Pancreas (tissue), 10 donors: ENCODE measurements at regions not wholly inside any gene's neighbourhood (a gene's known extent, or its start where the extent isn't known, plus 50 kb on each side); places are given as distances from the start of the nearest gene placed in this dataset.

ENCODE experiments used
- ATAC-seq, 4 donors: fragments of 200-7000 bp; cut with Tn5 transposase; one replicate each; pipeline versions ENCODE4 v1.8.0 to v1.9.1; 2020; ENCODE audit warnings: mild to moderate bottlenecking in 4 of 4, moderate library complexity in 4 of 4
- DNase-seq, 6 donors: peaks; one replicate each; pipeline ENCODE4 v3.0.0-alpha.2; 2020
- FAIRE-seq: peaks from 2 replicates; lab custom pipeline; 2012; peaks lifted over from hg19 to GRCh38; lab: Jason Lieb, UNC
- H3K27ac ChIP-seq, 4 donors: fragments of 200-600 bp; sonication (generic); 1 replicate in 3 of 4; 2 replicates in 1 of 4; pipeline versions ENCODE4 v1.5.0 to v1.8.0; 2020
- H3K27me3 ChIP-seq, 4 donors: fragments of 200-600 bp; one replicate each; pipeline ENCODE4 v1.8.0; 2021
- H3K36me3 ChIP-seq, 3 donors: fragments of 200-600 bp; sonication (generic) in 1 of 3; one replicate each; pipeline versions ENCODE4 v1.5.0 to v1.8.0; 2020 to 2021
- H3K4me1 ChIP-seq, 3 donors: fragments of 200-600 bp; one replicate each; pipeline ENCODE4 v1.8.0; 2021
- H3K4me3 ChIP-seq, 4 donors: fragments of 200-600 bp; sonication (generic) in 2 of 4; one replicate each; pipeline versions ENCODE4 v1.5.0 to v1.8.0; 2020 to 2021
- H3K9me3 ChIP-seq, 4 donors: fragments of 200-600 bp; one replicate each; pipeline ENCODE4 v1.8.0; 2021
- CTCF ChIP-seq, 4 donors: fragments of 200-600 bp; sonication (generic) in 3 of 4; IDR thresholded peaks; one replicate each; pipeline versions ENCODE4 v1.5.0 to v1.8.0; 2021; ENCODE audit warnings: antibody characterized with exemption in 4 of 4
- WGBS, 2 donors: extraction: QIAGEN DNeasy Blood & Tissue Kit; methylation state at CpG; one replicate each; pipeline ENCODE4 v1.1.7; 2013; 5-methylcytosine and 5-hydroxymethylcytosine counted together
- intact Hi-C, 3 donors: fragments of 100-400 bp; cut with DNase I; formaldehyde crosslinking; loops; one replicate each; pipeline versions ENCODE4 v1.11.1 to v1.14.2; 2022
- donor health status: healthy with polysubstance abuse.
- donor health status: DM: no; HTN: no; CAD: no; lungs with moderate emphysema.
- donor health status: DM: no; HTN: no; CAD: no.
- donor health status: control.
- donor health status: control.
- donor health status: Bipolar disorder and iron deficiency.
- donor health status: DM: yes; HTN: yes; CAD: no.
- donor health status: DM: no; HTN: no; CAD: no.
- donor health status: DM: no; HTN: no; CAD: no.
- donor health status: DM: yes; HTN: yes; CAD: no.

GRCh38 chr15:96243701-96244100 is 86.8 kb upstream of the NR2F2 start:
- Histone ChIP-seq H3K4me3 (no peak overlapping the region), H3K36me3 (no peaks in the 10 kb centered on the region), H3K4me1 (no peaks in the 10 kb centered on the region), H3K27ac (no peak overlapping the region), H3K27me3 (no peaks in the 10 kb centered on the region), H3K9me3 (no peaks in the 10 kb centered on the region)
- intact Hi-C loops: no loop called here
- WGBS, 2 donors: 71 to 82% methylated on average over 4 of the region's 4 CpGs
- FAIRE-seq: no peak
- no peak for ATAC-seq
- DNase-seq: no peak
- TF ChIP-seq CTCF (IDR thresholded peaks at IDR 0.05): no peak

GRCh38 chr15:96245252-96245651 is 85.2 kb upstream of the NR2F2 start:
- intact Hi-C loops: no loop called here

GRCh38 chr15:96246057-96246456 is 84.4 kb upstream of the NR2F2 start:
- intact Hi-C loops: no loop called here
- H3K4me3 ChIP-seq: no peak overlapping the region
- no peak for FAIRE-seq
- no peaks in the 10 kb centered on the region for H3K9me3 ChIP-seq
- no peaks in the 10 kb centered on the region for H3K27me3 ChIP-seq
- WGBS, 2 donors: 91 to 98% methylated on average over 4 of the region's 4 CpGs
- no peaks in the 10 kb centered on the region for H3K4me1 ChIP-seq
- no peak for DNase-seq
- H3K27ac ChIP-seq: no peak overlapping the region
- TF ChIP-seq CTCF (IDR thresholded peaks at IDR 0.05): no peak
- no peak for ATAC-seq
- H3K36me3 ChIP-seq: no peaks in the 10 kb centered on the region

More at GRCh38 chr15:96245252-96245651, 85.2 kb upstream of the NR2F2 start:
- H3K4me1 ChIP-seq: no peaks in the 10 kb centered on the region
- WGBS, 2 donors: 95 to 96% methylated on average over 2 of the region's 2 CpGs
- no peaks in the 10 kb centered on the region for H3K27me3 ChIP-seq
- no peak for TF ChIP-seq CTCF (IDR thresholded peaks at IDR 0.05)
- no peaks in the 10 kb centered on the region for H3K9me3 ChIP-seq
- H3K36me3 ChIP-seq: no peaks in the 10 kb centered on the region
- FAIRE-seq (no peak), ATAC-seq (no peak), DNase-seq (no peak)
- no peak overlapping the region for H3K4me3 ChIP-seq
- H3K27ac ChIP-seq: no peak overlapping the region

GRCh38 chr15:96247621-96248305 is 82.7 kb upstream of the NR2F2 start:
- Histone ChIP-seq H3K36me3 (no peaks in the 10 kb centered on the region), H3K27me3 (no peaks in the 10 kb centered on the region), H3K4me1 (no peaks in the 10 kb centered on the region), H3K4me3 (no peak overlapping the region), H3K9me3 (no peaks in the 10 kb centered on the region), H3K27ac (no peak overlapping the region)
- 94 to 97% methylated on average over 2 of the region's 2 CpGs for WGBS, 2 donors
- FAIRE-seq: no peak
- intact Hi-C loops: no loop called here
- ATAC-seq: no peak
- DNase-seq: no peak
- TF ChIP-seq CTCF (IDR thresholded peaks at IDR 0.05): no peak

- FAIRE-seq (no peak), ATAC-seq (no peak), DNase-seq (no peak)
- Histone ChIP-seq H3K27me3 (no peaks in the 10 kb centered on the region), H3K36me3 (no peaks in the 10 kb centered on the region), H3K4me3 (no peak overlapping the region), H3K27ac (no peak overlapping the region), H3K9me3 (no peaks in the 10 kb centered on the region), H3K4me1 (no peaks in the 10 kb centered on the region)
- 84 to 90% methylated on average over 5 of the region's 5 CpGs for WGBS, 2 donors
- TF ChIP-seq CTCF (IDR thresholded peaks at IDR 0.05): no peak
- intact Hi-C loops: no loop called here
These were observed 78.4 kb upstream of the NR2F2 start for GRCh38 chr15:96252148-96252547.
